ENCODE measurements at regions not wholly inside any gene's neighbourhood (a gene's known extent, or its start where the extent isn't known, plus 50 kb on each side); places are given as distances from the start of the nearest gene placed in this dataset.
"Not testable (repeated sequence)": the region's sequence is repeated elsewhere in the genome, so short reads cannot be mapped to it uniquely, and the experiment has no call there.

DNA sequence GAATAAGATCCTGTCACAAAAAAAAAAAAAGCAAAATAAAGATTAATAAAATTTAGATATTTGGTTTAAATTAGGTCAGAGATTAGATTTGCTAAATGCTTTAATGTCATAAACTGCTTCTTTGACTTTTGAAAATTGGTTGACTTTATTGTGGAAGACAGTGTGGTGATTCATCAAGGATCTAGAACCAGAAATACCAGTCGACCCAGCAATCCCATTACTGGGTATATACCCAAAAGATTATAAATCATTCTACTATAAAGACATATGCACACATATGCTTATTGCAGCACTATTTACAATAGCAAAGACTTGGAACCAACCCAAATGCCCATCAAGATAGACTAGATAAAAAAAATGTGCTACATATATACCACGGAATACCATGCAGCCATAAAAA lies 54.2 kb upstream of the GPD1L start:
- TF ChIP-seq, protein P1, sequence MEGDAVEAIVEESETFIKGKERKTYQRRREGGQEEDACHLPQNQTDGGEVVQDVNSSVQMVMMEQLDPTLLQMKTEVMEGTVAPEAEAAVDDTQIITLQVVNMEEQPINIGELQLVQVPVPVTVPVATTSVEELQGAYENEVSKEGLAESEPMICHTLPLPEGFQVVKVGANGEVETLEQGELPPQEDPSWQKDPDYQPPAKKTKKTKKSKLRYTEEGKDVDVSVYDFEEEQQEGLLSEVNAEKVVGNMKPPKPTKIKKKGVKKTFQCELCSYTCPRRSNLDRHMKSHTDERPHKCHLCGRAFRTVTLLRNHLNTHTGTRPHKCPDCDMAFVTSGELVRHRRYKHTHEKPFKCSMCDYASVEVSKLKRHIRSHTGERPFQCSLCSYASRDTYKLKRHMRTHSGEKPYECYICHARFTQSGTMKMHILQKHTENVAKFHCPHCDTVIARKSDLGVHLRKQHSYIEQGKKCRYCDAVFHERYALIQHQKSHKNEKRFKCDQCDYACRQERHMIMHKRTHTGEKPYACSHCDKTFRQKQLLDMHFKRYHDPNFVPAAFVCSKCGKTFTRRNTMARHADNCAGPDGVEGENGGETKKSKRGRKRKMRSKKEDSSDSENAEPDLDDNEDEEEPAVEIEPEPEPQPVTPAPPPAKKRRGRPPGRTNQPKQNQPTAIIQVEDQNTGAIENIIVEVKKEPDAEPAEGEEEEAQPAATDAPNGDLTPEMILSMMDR (conservative IDR thresholded peaks at IDR 0.05; ENCODE audit: low read depth in 2 of 2) = not testable (repeated sequence)
- not testable (repeated sequence) for TF ChIP-seq EZH2 (IDR thresholded peaks at IDR 0.05; ENCODE audit: low read depth, unreplicated experiment); CREB1 (CRISPR knock-in tag; IDR thresholded peaks at IDR 0.05; ENCODE audit: low read depth); ZNF114 (CRISPR knock-in tag; IDR thresholded peaks at IDR 0.05)
- TF ChIP-seq, protein P2, sequence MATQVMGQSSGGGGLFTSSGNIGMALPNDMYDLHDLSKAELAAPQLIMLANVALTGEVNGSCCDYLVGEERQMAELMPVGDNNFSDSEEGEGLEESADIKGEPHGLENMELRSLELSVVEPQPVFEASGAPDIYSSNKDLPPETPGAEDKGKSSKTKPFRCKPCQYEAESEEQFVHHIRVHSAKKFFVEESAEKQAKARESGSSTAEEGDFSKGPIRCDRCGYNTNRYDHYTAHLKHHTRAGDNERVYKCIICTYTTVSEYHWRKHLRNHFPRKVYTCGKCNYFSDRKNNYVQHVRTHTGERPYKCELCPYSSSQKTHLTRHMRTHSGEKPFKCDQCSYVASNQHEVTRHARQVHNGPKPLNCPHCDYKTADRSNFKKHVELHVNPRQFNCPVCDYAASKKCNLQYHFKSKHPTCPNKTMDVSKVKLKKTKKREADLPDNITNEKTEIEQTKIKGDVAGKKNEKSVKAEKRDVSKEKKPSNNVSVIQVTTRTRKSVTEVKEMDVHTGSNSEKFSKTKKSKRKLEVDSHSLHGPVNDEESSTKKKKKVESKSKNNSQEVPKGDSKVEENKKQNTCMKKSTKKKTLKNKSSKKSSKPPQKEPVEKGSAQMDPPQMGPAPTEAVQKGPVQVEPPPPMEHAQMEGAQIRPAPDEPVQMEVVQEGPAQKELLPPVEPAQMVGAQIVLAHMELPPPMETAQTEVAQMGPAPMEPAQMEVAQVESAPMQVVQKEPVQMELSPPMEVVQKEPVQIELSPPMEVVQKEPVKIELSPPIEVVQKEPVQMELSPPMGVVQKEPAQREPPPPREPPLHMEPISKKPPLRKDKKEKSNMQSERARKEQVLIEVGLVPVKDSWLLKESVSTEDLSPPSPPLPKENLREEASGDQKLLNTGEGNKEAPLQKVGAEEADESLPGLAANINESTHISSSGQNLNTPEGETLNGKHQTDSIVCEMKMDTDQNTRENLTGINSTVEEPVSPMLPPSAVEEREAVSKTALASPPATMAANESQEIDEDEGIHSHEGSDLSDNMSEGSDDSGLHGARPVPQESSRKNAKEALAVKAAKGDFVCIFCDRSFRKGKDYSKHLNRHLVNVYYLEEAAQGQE (IDR thresholded peaks at IDR 0.05; ENCODE audit: unreplicated experiment) = not testable (repeated sequence)
